Keratinocyte (primary cell): ENCODE measurements at regions not wholly inside any gene's neighbourhood (a gene's known extent, or its start where the extent isn't known, plus 50 kb on each side); places are given as distances from the start of the nearest gene placed in this dataset.

Experiments
- DNase-seq: peaks from one replicate; pipeline ENCODE4 v3.0.0-alpha.2; 2011; ENCODE audit warnings: low read depth, missing footprints, low spot score
- FAIRE-seq: peaks from 2 replicates; lab custom pipeline; 2011; peaks lifted over from hg19 to GRCh38; lab: Jason Lieb, UNC
- H2AFZ ChIP-seq: 2 replicates; pipeline ENCODE4 v1.6.0; 2012; ENCODE audit warnings: low read length, control low read depth, inconsistent platforms; ENCODE audit not compliant: control insufficient read depth
- H3K27ac ChIP-seq: 2 replicates; pipeline ENCODE4 v1.5.1; 2011; ENCODE audit warnings: low read length; ENCODE audit not compliant: control insufficient read depth, insufficient read depth
- H3K27me3 ChIP-seq: 3 replicates; pipeline ENCODE4 v1.6.0; 2011; ENCODE audit warnings: low read length; ENCODE audit not compliant: control insufficient read depth, insufficient read depth; ENCODE audit errors: extremely low read depth
- H3K36me3 ChIP-seq, 2 experiments: 2 replicates in 1 of 2; 3 replicates in 1 of 2; pipeline ENCODE4 v1.5.1; 2011; ENCODE audit warnings: low read length in 2 of 2, mild to moderate bottlenecking in 1 of 2; ENCODE audit not compliant: control insufficient read depth in 2 of 2, insufficient read depth in 2 of 2; ENCODE audit errors: extremely low read depth in 1 of 2
- H3K4me1 ChIP-seq: 3 replicates; pipeline ENCODE4 v1.5.1; 2011; ENCODE audit warnings: low read length; ENCODE audit not compliant: control insufficient read depth, insufficient read depth; ENCODE audit errors: extremely low read depth
- H3K4me2 ChIP-seq: 3 replicates; pipeline ENCODE4 v1.6.0; 2011; ENCODE audit warnings: low read depth, low read length; ENCODE audit not compliant: control insufficient read depth, insufficient read depth; ENCODE audit errors: extremely low read depth
- H3K4me3 ChIP-seq, 3 experiments: fragments of 200-600 bp in 1 of 3; sonication (generic) in 1 of 3; 2 replicates in 2 of 3; 3 replicates in 1 of 3; pipeline ENCODE4 v1.5.1; 2011 to 2016; ENCODE audit warnings: low read length in 3 of 3, mild to moderate bottlenecking in 3 of 3, control low read depth in 2 of 3, inconsistent platforms in 1 of 3, low read depth in 1 of 3, mixed read lengths in 1 of 3, mixed run types in 1 of 3, moderate library complexity in 1 of 3; ENCODE audit not compliant: control insufficient read depth in 2 of 3, insufficient read depth in 2 of 3; ENCODE audit errors: extremely low read depth in 1 of 3
- H3K79me2 ChIP-seq: 2 replicates; pipeline ENCODE4 v1.6.0; 2012; ENCODE audit warnings: low read length; ENCODE audit not compliant: control insufficient read depth, insufficient read depth
- H3K9ac ChIP-seq: 3 replicates; pipeline ENCODE4 v1.6.0; 2011; ENCODE audit warnings: low read length; ENCODE audit not compliant: control insufficient read depth, insufficient read depth; ENCODE audit errors: extremely low read depth
- H3K9me1 ChIP-seq: 3 replicates; pipeline ENCODE4 v1.6.0; 2011; ENCODE audit warnings: low read length; ENCODE audit not compliant: control insufficient read depth, insufficient read depth; ENCODE audit errors: extremely low read depth
- H3K9me3 ChIP-seq: 2 replicates; pipeline ENCODE4 v1.5.1; 2012; ENCODE audit warnings: low read depth, low read length; ENCODE audit not compliant: control insufficient read depth
- H4K20me1 ChIP-seq: 3 replicates; pipeline ENCODE4 v1.6.0; 2011; ENCODE audit warnings: low read length; ENCODE audit not compliant: control insufficient read depth, insufficient read depth; ENCODE audit errors: extremely low read depth
- CTCF ChIP-seq, 3 experiments: IDR thresholded peaks in 1 of 3; conservative IDR thresholded peaks in 1 of 3; optimal IDR thresholded peaks in 1 of 3; 2 replicates in 2 of 3; 3 replicates in 1 of 3; pipeline versions ENCODE3 to v1.5.1; 2011; ENCODE audit warnings: low read length in 3 of 3, mild to moderate bottlenecking in 3 of 3, moderate library complexity in 2 of 3, control low read depth in 1 of 3, inconsistent platforms in 1 of 3; ENCODE audit not compliant: insufficient read depth in 2 of 3; ENCODE audit errors: extremely low read depth in 1 of 3
- EZH2 ChIP-seq: IDR thresholded peaks from one replicate; pipeline ENCODE4 v1.6.1; 2012; ENCODE audit warnings: inconsistent platforms, mild to moderate bottlenecking, low read length, moderate library complexity
- dilution Hi-C: fragments of 300-500 bp; cut with MboI; formaldehyde crosslinking; loops from one replicate; pipeline ENCODE4 v1.7.0; 2020; ENCODE audit warnings: low sequenced_read_pairs; ENCODE audit not compliant: extremely low pct_ligation_motif_present

DNA sequence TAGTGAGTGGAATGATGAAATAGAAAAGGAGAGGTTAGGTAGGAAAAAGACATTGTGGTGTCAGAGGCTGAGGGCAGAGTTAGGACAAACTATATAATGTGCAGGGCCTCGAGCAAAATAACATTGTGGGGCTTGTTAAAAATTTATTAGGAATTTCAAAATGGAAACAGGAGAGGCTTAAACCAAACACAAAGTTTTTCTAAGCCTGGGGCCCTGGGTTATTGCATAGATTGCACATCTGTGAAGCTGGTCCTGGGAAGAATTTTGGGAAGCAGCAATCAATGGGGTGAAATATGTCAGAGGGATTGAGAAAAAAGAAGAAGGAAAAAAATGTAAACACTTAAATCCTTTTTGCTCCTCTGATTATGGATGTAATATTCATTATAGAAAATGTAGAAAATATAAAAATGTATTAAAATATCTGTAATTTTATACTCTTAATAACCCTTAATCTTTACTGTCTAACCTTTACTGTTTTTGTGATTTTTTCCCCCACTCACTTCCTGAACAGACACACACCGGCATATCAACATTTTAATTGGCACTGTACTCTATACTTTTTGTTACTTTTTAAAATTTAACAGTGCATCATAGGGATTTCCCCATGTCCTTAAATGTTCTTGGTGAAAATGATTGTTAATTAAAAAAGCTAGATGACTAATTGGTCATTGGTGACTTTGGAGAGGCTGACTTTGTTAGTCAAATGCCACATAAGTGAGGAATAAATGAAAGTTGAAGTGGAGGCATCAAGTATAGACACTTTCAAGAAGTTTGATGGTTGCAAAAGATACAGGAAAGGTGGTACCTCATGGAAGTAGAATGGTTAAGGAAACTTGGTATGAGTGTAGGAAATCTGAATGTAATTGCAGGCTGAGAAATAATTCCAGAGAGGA lies 183.4 kb downstream of the NFKBIZ start:
- Histone ChIP-seq H3K4me3 (no peak overlapping the region), H3K27ac (no peak overlapping the region), H3K9ac (no peak overlapping the region), H3K9me3 (no peaks in the 10 kb centered on the region), H3K27me3 (no peaks in the 10 kb centered on the region), H2AFZ (no peak overlapping the region), H3K4me2 (no peak overlapping the region), H3K9me1 (no peaks in the 10 kb centered on the region), H3K4me1 (no peaks in the 10 kb centered on the region), H3K79me2 (no peaks in the 10 kb centered on the region), H3K36me3 (no peaks in the 10 kb centered on the region), H4K20me1 (no peaks in the 10 kb centered on the region)
- no peak for TF ChIP-seq CTCF (optimal IDR thresholded peaks at IDR 0.05 in 1 of 3, IDR thresholded peaks at IDR 0.05 in 1 of 3, conservative IDR thresholded peaks at IDR 0.05 in 1 of 3; ENCODE audit: extremely low read depth in 1 of 3, insufficient read depth in 2 of 3, low read length in 3 of 3)
- TF ChIP-seq EZH2 = no peak
- dilution Hi-C loops = no loop called here
- peak; percentile 29 for FAIRE-seq
- DNase-seq = no peak

DNA sequence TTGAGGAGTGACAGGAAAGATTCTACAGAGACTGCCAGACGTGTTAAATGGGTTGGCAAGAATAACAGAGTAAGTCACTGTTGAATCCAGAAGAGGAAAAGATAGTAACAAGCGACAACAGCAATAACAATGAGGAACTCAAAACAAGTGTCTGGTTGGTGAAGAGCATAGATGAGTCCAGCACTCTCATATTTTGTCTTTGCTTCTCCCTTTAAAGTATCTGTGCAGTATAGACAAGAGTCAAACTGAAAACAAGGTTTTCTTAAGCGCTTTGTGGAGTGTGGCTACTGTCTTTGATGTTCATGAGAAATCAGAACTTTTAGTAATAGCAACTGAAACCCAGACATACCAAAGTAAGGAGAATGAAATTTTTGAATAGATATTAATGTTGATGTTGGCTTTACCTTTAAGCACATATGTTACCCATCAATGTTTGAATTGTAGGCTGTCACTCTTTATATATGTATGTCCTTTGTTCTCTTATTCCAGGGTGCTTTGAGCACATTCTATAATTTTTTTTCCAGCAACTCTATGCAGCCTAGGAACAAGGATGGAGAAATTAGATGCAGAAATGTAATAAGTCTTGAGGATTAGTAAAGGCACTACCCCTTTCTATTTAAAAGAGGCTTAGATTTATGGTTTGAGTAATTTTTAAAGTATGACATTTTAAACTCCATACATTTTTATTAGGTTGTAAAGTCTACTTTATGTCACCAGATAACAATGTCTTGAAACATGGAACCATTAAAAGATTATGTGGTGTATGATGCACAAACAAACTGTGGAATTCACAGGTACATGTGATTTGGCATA lies 185.5 kb downstream of the NFKBIZ start:
- Histone ChIP-seq H3K4me2 (no peak overlapping the region), H3K36me3 (no peaks in the 10 kb centered on the region), H3K9me3 (no peaks in the 10 kb centered on the region), H3K79me2 (no peaks in the 10 kb centered on the region), H3K27ac (no peak overlapping the region), H3K27me3 (no peaks in the 10 kb centered on the region), H3K4me1 (no peaks in the 10 kb centered on the region), H3K9me1 (no peaks in the 10 kb centered on the region), H3K9ac (no peak overlapping the region), H4K20me1 (no peaks in the 10 kb centered on the region), H3K4me3 (no peak overlapping the region), H2AFZ (no peak overlapping the region)
- TF ChIP-seq CTCF (optimal IDR thresholded peaks at IDR 0.05 in 1 of 3, IDR thresholded peaks at IDR 0.05 in 1 of 3, conservative IDR thresholded peaks at IDR 0.05 in 1 of 3; ENCODE audit: extremely low read depth in 1 of 3, insufficient read depth in 2 of 3, low read length in 3 of 3) (no peak), EZH2 (no peak)
- dilution Hi-C loops = no loop called here
- DNase-seq = no peak
- FAIRE-seq = no peak
